Loucy (cell line): ENCODE measurements at regions not wholly inside any gene's neighbourhood (a gene's known extent, or its start where the extent isn't known, plus 50 kb on each side); places are given as distances from the start of the nearest gene placed in this dataset.

ENCODE experiments used
- H2AFZ ChIP-seq: fragments of 200-600 bp; sonication (generic); 2 replicates; pipeline ENCODE4 v1.6.0; 2016; ENCODE audit warnings: antibody characterized with exemption, mild to moderate bottlenecking, low read length, moderate library complexity
- H3F3A ChIP-seq: fragments of 200-600 bp; 2 replicates; pipeline ENCODE4 v1.6.0; 2016; ENCODE audit warnings: antibody characterized with exemption, low read depth, mild to moderate bottlenecking
- H3K27me3 ChIP-seq: fragments of 200-600 bp; sonication (generic); 2 replicates; pipeline ENCODE4 v1.6.1; 2014; ENCODE audit warnings: low read length, mild to moderate bottlenecking; ENCODE audit not compliant: insufficient read depth, poor library complexity, severe bottlenecking
- H3K36me3 ChIP-seq: fragments of 200-600 bp; sonication (generic); 2 replicates; pipeline ENCODE4 v1.6.1; 2016; ENCODE audit warnings: low read length; ENCODE audit not compliant: insufficient read depth
- H3K4me1 ChIP-seq: fragments of 200-600 bp; sonication (generic); 2 replicates; pipeline ENCODE4 v1.5.1; 2014; ENCODE audit warnings: low read length, mild to moderate bottlenecking; ENCODE audit not compliant: insufficient read depth, poor library complexity, severe bottlenecking
- H3K4me2 ChIP-seq: fragments of 200-600 bp; sonication (generic); 2 replicates; pipeline ENCODE4 v1.6.0; 2014; ENCODE audit warnings: antibody characterized with exemption, low read length, low read depth, mild to moderate bottlenecking; ENCODE audit not compliant: poor library complexity, severe bottlenecking
- H3K4me3 ChIP-seq: fragments of 200-600 bp; sonication (generic); 2 replicates; pipeline ENCODE4 v1.5.1; 2014; ENCODE audit warnings: low read length, mild to moderate bottlenecking, mixed read lengths; ENCODE audit not compliant: poor library complexity, severe bottlenecking
- H3K79me2 ChIP-seq: fragments of 200-600 bp; sonication (generic); 2 replicates; pipeline ENCODE4 v1.6.1; 2014; ENCODE audit warnings: low read length; ENCODE audit not compliant: insufficient read depth
- H3K9ac ChIP-seq: fragments of 200-600 bp; sonication (generic); 2 replicates; pipeline ENCODE4 v1.6.0; 2014; ENCODE audit warnings: mild to moderate bottlenecking, low read depth, low read length, moderate library complexity; ENCODE audit not compliant: poor library complexity, severe bottlenecking
- H3K9me2 ChIP-seq: fragments of 200-600 bp; sonication (generic); replicated peaks from 2 replicates; pipeline ENCODE4 v1.6.1; 2016; ENCODE audit warnings: low read depth, low read length, mixed read lengths
- H3K9me3 ChIP-seq: fragments of 200-600 bp; sonication (generic); 2 replicates; pipeline ENCODE4 v1.6.1; 2014; ENCODE audit warnings: mild to moderate bottlenecking, antibody characterized with exemption, low read length, low read depth; ENCODE audit not compliant: insufficient read depth
- H4K20me1 ChIP-seq: fragments of 200-600 bp; sonication (generic); 2 replicates; pipeline ENCODE4 v1.6.0; 2014; ENCODE audit warnings: antibody characterized with exemption, low read length, mild to moderate bottlenecking; ENCODE audit not compliant: insufficient read depth, poor library complexity, severe bottlenecking
- EZH2phosphoT487 ChIP-seq: fragments of 200-600 bp; IDR thresholded peaks from 2 replicates; pipeline ENCODE4 v1.6.1; 2018; ENCODE audit warnings: antibody characterized with exemption, mild to moderate bottlenecking, moderate library complexity, borderline replicate concordance
- TF ChIP-seq, protein P1 (sequence below): fragments of 200-600 bp; sonication (generic); conservative IDR thresholded peaks from 2 replicates; pipeline ENCODE4 v1.5.1; 2014; ENCODE audit warnings: mild to moderate bottlenecking, antibody characterized with exemption, low read length

DNA sequence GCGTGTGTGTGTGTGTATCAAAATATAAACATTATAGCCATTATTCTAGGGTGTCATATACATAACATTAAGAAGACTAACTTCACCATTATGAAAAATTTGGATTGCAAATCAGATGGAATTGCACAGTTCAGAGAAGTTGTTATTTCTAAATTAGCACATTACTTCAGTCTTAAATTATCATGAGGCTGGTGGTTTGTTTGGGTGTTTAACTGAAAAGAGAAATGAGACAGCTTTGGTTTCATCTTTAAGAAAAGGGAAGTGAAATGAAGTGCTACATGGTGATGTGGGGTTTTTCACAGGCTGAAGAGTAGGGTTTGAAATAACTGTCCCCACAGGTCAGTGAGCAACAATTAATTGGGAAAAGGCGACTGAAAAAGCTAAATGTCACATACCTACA lies 161.2 kb upstream of the XIRP2 start:
- no peaks in the 10 kb centered on the region for H3K4me1 ChIP-seq
- H2AFZ ChIP-seq = no peak overlapping the region
- H3K4me2 ChIP-seq = no peak overlapping the region
- no peak overlapping the region for H3K4me3 ChIP-seq
- no peaks in the 10 kb centered on the region for H3K36me3 ChIP-seq
- H4K20me1 ChIP-seq = no peaks in the 10 kb centered on the region
- H3K27me3 ChIP-seq = no peaks in the 10 kb centered on the region
- H3K9me3 ChIP-seq = no peaks in the 10 kb centered on the region
- H3K79me2 ChIP-seq = no peaks in the 10 kb centered on the region
- no peak overlapping the region for H3K9ac ChIP-seq
- no peaks in the 10 kb centered on the region for H3K9me2 ChIP-seq
- TF ChIP-seq, protein P1, sequence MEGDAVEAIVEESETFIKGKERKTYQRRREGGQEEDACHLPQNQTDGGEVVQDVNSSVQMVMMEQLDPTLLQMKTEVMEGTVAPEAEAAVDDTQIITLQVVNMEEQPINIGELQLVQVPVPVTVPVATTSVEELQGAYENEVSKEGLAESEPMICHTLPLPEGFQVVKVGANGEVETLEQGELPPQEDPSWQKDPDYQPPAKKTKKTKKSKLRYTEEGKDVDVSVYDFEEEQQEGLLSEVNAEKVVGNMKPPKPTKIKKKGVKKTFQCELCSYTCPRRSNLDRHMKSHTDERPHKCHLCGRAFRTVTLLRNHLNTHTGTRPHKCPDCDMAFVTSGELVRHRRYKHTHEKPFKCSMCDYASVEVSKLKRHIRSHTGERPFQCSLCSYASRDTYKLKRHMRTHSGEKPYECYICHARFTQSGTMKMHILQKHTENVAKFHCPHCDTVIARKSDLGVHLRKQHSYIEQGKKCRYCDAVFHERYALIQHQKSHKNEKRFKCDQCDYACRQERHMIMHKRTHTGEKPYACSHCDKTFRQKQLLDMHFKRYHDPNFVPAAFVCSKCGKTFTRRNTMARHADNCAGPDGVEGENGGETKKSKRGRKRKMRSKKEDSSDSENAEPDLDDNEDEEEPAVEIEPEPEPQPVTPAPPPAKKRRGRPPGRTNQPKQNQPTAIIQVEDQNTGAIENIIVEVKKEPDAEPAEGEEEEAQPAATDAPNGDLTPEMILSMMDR = no peak
- no peak for TF ChIP-seq EZH2phosphoT487
- no peaks in the 10 kb centered on the region for H3F3A ChIP-seq

DNA sequence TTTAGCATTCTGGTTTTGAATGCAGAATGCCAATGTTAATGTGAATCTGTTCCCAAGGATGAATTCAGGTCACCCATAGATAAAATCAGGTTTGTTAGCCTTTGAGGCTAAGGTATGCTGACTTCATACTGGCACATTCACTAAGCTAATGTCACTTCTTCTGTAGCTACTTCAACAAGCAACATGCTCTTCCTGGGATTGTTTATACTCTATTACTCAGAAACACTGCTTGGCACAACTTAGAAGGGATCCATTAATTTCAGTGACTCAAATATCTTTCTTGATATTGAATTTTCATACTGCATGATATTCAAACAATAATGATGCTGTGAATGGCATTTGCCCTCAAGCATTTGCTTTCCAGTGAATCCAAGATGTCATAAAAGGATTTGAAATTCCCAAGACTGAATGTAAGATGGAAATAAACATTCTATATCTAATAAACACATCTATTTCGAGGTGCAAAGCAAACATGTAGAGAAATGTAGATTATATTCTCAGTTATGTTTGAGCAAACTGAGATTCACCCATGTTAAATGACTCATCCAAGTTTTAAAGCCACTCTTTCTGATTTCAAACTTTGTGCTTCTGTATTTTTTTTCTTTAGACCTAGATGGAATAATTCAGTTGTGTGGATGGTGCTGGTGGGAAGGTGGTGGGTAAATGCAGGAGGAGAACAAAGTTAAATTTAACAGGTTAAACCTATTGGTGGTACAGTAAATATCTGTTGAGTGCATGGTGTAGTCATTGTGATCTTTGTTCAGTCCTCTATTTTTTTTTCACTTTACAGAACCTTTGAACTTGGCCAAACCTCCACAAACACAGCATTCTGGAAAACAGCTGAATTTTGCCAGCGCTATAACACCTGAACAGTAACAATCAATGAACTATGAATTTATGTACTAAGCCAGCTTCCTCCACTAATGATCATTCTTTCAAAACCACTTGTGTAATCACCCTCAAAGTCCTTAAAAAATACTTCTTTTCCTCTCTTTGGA lies 162.1 kb upstream of the XIRP2 start:
- Histone ChIP-seq H3K4me3 (no peak overlapping the region), H3K9me2 (no peaks in the 10 kb centered on the region), H3F3A (no peaks in the 10 kb centered on the region), H4K20me1 (no peaks in the 10 kb centered on the region), H2AFZ (no peak overlapping the region), H3K9ac (no peak overlapping the region), H3K9me3 (no peaks in the 10 kb centered on the region), H3K4me2 (no peak overlapping the region), H3K27me3 (no peaks in the 10 kb centered on the region), H3K4me1 (no peaks in the 10 kb centered on the region), H3K36me3 (no peaks in the 10 kb centered on the region), H3K79me2 (no peaks in the 10 kb centered on the region)
- TF ChIP-seq EZH2phosphoT487 = no peak
- TF ChIP-seq, protein P1 = no peak

DNA sequence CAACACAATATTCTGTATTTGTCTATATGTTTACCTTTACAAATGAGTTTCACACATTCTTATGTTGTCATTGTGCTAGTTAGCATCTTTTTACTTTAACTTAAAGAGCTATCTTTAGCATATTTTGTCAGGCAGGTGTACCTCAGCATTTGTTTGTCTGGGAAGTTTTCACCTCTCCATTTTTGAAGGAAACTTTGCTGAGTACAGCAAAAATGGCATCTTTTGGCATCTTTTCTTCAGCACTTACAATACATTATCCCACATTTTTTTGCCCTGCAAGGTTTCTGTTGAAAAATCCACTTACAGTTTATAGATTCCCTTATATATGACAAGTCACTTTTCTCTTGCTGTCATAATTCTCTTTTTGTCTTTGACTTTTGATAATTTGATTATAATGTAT lies 171.3 kb upstream of the XIRP2 start:
- Histone ChIP-seq H4K20me1 (no peaks in the 10 kb centered on the region), H3K79me2 (no peaks in the 10 kb centered on the region), H3K4me1 (no peaks in the 10 kb centered on the region), H3K36me3 (no peaks in the 10 kb centered on the region), H3K4me3 (no peak overlapping the region), H3K27me3 (no peaks in the 10 kb centered on the region), H3K9me3 (no peaks in the 10 kb centered on the region), H3K9ac (no peak overlapping the region), H3K4me2 (no peak overlapping the region), H2AFZ (no peak overlapping the region), H3F3A (no peaks in the 10 kb centered on the region), H3K9me2 (no peaks in the 10 kb centered on the region)
- TF ChIP-seq, protein P1 = no peak
- TF ChIP-seq EZH2phosphoT487 = no peak
